ENCODE measurements at regions not wholly inside any gene's neighbourhood (a gene's known extent, or its start where the extent isn't known, plus 50 kb on each side); places are given as distances from the start of the nearest gene placed in this dataset.
"Not testable (repeated sequence)": the region's sequence is repeated elsewhere in the genome, so short reads cannot be mapped to it uniquely, and the experiment has no call there.

DNA sequence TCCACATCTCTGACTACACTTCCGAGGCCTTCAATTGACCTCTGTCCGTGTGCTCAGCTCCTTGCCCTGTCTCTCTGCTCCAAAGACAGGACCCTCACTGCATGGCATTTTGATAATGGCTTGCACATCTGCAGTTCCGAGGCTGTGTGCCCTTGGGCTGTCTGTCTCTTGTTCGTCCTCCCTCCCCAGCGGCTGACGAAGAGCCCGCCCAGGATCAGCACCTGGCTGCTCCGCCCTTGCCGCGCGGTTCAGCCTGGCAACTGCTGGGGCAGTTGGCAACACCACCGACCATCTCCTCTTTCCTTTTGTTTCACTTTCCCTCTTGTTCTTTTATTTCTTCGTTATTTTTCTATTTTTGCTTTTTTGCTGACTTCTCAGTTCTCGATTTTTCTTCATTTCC lies 270.4 kb downstream of the TEX29 start:
- Histone ChIP-seq H3K27me3 (peaks cover 0 to 10% (median 0%) of the 10 kb centered on the region in 4 donors), H3K4me3 (no peak overlapping the region), H3K9me3 (no peaks in the 10 kb centered on the region), H3K27ac (no peak overlapping the region), H3K36me3 (no peaks in the 10 kb centered on the region), H3K4me1 (peaks cover 0 to 4% (median 0%) of the 10 kb centered on the region in 3 donors)
- intact Hi-C loops (cut with DNase I): no loop called here
- WGBS, 2 donors: 80 to 84% methylated on average over 14 of the region's 14 CpGs
- DNase-seq: no peak
- TF ChIP-seq POLR2A (IDR thresholded peaks at IDR 0.05): no peak
- TF ChIP-seq, protein P1, sequence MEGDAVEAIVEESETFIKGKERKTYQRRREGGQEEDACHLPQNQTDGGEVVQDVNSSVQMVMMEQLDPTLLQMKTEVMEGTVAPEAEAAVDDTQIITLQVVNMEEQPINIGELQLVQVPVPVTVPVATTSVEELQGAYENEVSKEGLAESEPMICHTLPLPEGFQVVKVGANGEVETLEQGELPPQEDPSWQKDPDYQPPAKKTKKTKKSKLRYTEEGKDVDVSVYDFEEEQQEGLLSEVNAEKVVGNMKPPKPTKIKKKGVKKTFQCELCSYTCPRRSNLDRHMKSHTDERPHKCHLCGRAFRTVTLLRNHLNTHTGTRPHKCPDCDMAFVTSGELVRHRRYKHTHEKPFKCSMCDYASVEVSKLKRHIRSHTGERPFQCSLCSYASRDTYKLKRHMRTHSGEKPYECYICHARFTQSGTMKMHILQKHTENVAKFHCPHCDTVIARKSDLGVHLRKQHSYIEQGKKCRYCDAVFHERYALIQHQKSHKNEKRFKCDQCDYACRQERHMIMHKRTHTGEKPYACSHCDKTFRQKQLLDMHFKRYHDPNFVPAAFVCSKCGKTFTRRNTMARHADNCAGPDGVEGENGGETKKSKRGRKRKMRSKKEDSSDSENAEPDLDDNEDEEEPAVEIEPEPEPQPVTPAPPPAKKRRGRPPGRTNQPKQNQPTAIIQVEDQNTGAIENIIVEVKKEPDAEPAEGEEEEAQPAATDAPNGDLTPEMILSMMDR (IDR thresholded peaks at IDR 0.05): no peak

DNA sequence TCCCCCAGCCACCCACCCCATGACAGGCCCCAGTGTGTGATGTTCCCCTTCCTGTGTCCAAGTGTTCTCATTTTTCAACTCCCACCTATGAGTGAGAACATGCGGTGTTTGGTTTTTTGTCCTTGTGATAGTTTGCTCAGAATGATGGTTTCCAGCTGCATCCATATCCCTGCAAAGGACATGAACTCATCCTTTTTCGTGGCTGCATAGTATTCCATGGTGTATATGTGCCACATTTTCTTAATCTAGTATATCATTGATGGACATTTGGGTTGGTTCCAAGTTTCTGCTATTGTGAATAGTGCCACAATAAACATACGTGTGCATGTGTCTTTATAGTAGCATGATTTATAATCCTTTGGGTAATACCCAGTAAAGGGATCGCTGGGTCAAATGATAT lies 273.0 kb downstream of the TEX29 start:
- DNase-seq; H3K9me3 ChIP-seq; H3K4me1 ChIP-seq; intact Hi-C loops (cut with DNase I); H3K27ac ChIP-seq; H3K27me3 ChIP-seq; H3K36me3 ChIP-seq; H3K4me3 ChIP-seq: not testable (repeated sequence)
- WGBS, 2 donors: 74 to 78% methylated on average over 4 of the region's 4 CpGs

DNA sequence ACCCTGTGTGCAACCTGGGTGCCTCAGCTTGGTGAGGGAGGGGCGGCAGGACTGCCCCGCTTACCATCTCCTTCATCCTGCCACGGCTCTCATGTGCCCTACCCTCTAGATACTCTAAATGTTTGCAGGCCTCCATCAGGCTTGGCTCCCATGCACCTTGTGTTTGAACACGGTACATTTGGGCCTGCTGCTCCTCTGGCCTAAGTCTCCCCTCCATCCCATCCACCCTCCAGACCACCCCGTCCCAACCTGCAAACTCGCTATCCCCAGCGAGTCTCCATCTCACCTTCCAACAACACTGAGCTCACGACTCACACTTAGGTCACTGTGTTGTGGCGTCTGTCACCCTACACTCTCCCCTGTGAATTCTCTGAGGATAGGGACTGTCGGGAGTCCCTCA lies 274.2 kb downstream of the TEX29 start:
- no peak for TF ChIP-seq POLR2A (IDR thresholded peaks at IDR 0.05)
- TF ChIP-seq, protein P1 (IDR thresholded peaks at IDR 0.05): no peak
- no peaks in the 10 kb centered on the region for H3K4me1 ChIP-seq
- intact Hi-C loops (cut with DNase I): no loop called here
- H3K27ac ChIP-seq: no peak overlapping the region
- no peak overlapping the region for H3K4me3 ChIP-seq
- H3K9me3 ChIP-seq: no peaks in the 10 kb centered on the region
- WGBS, 2 donors: 86 to 87% methylated on average over 7 to 8 of the region's 10 CpGs
- no peaks in the 10 kb centered on the region for H3K36me3 ChIP-seq
- H3K27me3 ChIP-seq: peaks cover 0 to 15% (median 0%) of the 10 kb centered on the region in 4 donors
- no peak for DNase-seq

DNA sequence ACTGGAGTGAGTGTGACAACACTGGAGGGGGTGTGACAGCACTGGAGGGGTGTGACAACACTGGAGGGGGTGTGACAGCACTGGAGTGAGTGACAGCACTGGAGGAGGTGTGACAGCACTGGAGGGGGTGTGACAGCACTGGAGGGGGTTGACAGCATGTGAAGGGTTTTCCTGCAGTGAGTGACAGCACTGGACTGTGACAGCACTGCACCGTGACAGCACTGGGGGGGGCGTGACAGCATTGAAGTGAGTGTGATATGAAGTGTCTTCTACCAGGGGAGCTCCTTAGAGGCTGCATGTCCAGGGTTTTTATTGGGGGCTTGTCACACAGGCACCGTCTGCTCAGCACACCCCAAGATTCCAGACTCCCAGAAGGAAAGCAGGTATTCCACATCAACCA lies 274.8 kb downstream of the TEX29 start:
- Histone ChIP-seq H3K4me1 (no peaks in the 10 kb centered on the region), H3K27ac (no peak overlapping the region), H3K9me3 (no peaks in the 10 kb centered on the region), H3K4me3 (no peak overlapping the region), H3K36me3 (no peaks in the 10 kb centered on the region), H3K27me3 (peaks cover 0 to 21% (median 0%) of the 10 kb centered on the region in 4 donors)
- no peak for DNase-seq
- no peak for TF ChIP-seq POLR2A (IDR thresholded peaks at IDR 0.05)
- TF ChIP-seq, protein P1 (IDR thresholded peaks at IDR 0.05): no peak
- intact Hi-C loops (cut with DNase I): no loop called here
- WGBS, 2 donors: 59 to 67% methylated on average over 2 of the region's 3 CpGs

DNA sequence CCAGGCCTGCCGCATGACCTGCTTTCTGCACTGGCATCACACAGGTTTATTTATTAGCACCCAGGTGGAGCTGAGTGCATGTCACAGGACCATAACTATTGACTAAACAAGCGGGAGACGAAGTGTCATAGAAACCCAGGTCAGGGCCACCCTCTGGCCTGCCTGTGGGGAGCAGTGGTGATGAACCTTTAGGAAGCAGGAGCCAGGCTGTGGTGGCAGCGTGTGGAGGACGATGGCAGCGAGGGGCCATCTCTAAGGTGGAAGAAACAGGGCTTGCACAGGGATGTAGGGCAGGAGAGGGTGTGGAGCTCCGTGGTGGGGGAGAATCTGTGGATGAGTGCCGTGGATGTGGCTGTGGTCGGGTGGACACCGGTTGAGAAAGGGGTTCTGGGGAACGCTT lies 275.3 kb downstream of the TEX29 start:
- Histone ChIP-seq H3K27me3 (peaks cover 0 to 23% (median 0%) of the 10 kb centered on the region in 4 donors), H3K36me3 (no peaks in the 10 kb centered on the region), H3K4me1 (no peaks in the 10 kb centered on the region), H3K27ac (no peak overlapping the region), H3K9me3 (no peaks in the 10 kb centered on the region), H3K4me3 (no peak overlapping the region)
- 82 to 84% methylated on average over 11 of the region's 11 CpGs for WGBS, 2 donors
- intact Hi-C loops (cut with DNase I): no loop called here
- DNase-seq: no peak
- TF ChIP-seq, protein P1 (IDR thresholded peaks at IDR 0.05): no peak
- TF ChIP-seq POLR2A (IDR thresholded peaks at IDR 0.05): no peak

DNA sequence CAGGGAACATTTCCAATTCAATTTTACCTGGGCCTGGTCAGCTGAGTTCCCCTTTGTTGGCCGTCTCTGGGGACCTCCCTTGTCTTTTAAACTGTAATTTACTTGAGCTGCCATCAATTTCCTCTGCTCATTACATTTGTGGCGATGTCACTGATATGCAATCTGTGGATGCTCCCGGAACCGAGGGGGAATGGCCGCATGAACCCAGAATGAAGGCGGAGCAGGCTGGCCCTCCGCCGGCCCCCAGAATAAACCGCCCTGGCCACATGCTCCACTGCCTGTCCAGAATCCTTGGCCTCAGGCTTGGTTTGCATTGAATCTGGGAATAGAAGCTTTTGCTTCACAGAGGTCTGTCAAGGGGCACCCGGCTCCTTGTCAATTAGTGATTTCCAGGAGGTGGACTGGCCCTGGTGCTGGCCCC lies 276.8 kb downstream of the TEX29 start:
- 50 to 74% methylated on average over 1 to 6 of the region's 10 CpGs for WGBS, 2 donors
- TF ChIP-seq, protein P1 (IDR thresholded peaks at IDR 0.05): no peak
- TF ChIP-seq POLR2A (IDR thresholded peaks at IDR 0.05): no peak
- H3K27me3 ChIP-seq: peaks cover 0 to 23% (median 0%) of the 10 kb centered on the region in 4 donors
- intact Hi-C loops (cut with DNase I): no loop called here
- no peaks in the 10 kb centered on the region for H3K36me3 ChIP-seq
- no peak overlapping the region for H3K27ac ChIP-seq
- no peak overlapping the region for H3K4me3 ChIP-seq
- no peaks in the 10 kb centered on the region for H3K9me3 ChIP-seq
- no peaks in the 10 kb centered on the region for H3K4me1 ChIP-seq
- no peak for DNase-seq
